H9 (cell line): ENCODE measurements at regions not wholly inside any gene's neighbourhood (a gene's known extent, or its start where the extent isn't known, plus 50 kb on each side); places are given as distances from the start of the nearest gene placed in this dataset.

ENCODE experiments used
- DNase-seq: peaks from one replicate; pipeline ENCODE4 v3.0.0-alpha.2; 2017
- H2AFZ ChIP-seq: one replicate; pipeline ENCODE4 v1.6.1; 2013; ENCODE audit warnings: mild to moderate bottlenecking, low read length, control low read depth, moderate library complexity
- H2AK5ac ChIP-seq: 2 replicates; pipeline ENCODE4 v1.6.1; 2013; ENCODE audit warnings: low read length, control low read depth, mixed read lengths; ENCODE audit not compliant: insufficient read length
- H2BK120ac ChIP-seq: one replicate; pipeline ENCODE4 v1.6.1; 2013; ENCODE audit warnings: low read depth, mild to moderate bottlenecking, low read length, control low read depth, inconsistent platforms; ENCODE audit not compliant: poor library complexity, severe bottlenecking
- H2BK12ac ChIP-seq: 2 replicates; pipeline ENCODE4 v1.6.1; 2013; ENCODE audit warnings: low read length, control low read depth, mixed read lengths, low read depth; ENCODE audit not compliant: insufficient read length
- H2BK15ac ChIP-seq: 2 replicates; pipeline ENCODE4 v1.6.1; 2013; ENCODE audit warnings: low read depth, low read length, control low read depth
- H2BK20ac ChIP-seq: one replicate; pipeline ENCODE4 v1.6.1; 2013; ENCODE audit warnings: low read depth, mild to moderate bottlenecking, low read length, control low read depth, inconsistent platforms; ENCODE audit not compliant: poor library complexity, severe bottlenecking
- H2BK5ac ChIP-seq: 2 replicates; pipeline ENCODE4 v1.6.1; 2013; ENCODE audit warnings: low read length, control low read depth, mixed read lengths; ENCODE audit not compliant: insufficient read length
- H3K14ac ChIP-seq: 2 replicates; pipeline ENCODE4 v1.6.1; 2013; ENCODE audit warnings: low read length, control low read depth; ENCODE audit not compliant: insufficient read depth
- H3K18ac ChIP-seq: 2 replicates; pipeline ENCODE4 v1.6.1; 2013; ENCODE audit warnings: low read depth, mild to moderate bottlenecking, mixed read lengths, low read length, control low read depth; ENCODE audit not compliant: insufficient read length
- H3K23ac ChIP-seq: 2 replicates; pipeline ENCODE4 v1.6.1; 2013; ENCODE audit warnings: low read length, control low read depth, mixed read lengths, low read depth; ENCODE audit not compliant: insufficient read length
- H3K23me2 ChIP-seq: 2 replicates; pipeline ENCODE4 v1.6.1; 2013; ENCODE audit warnings: low read depth, mild to moderate bottlenecking, mixed read lengths, low read length, control low read depth; ENCODE audit not compliant: insufficient read length, poor library complexity, severe bottlenecking
- H3K27ac ChIP-seq: 2 replicates; pipeline ENCODE4 v1.5.1; 2013; ENCODE audit warnings: low read length, control low read depth, mixed read lengths, low read depth; ENCODE audit not compliant: insufficient read length
- H3K27me3 ChIP-seq: 2 replicates; pipeline ENCODE4 v1.6.1; 2013; ENCODE audit warnings: low read length, control low read depth, inconsistent platforms; ENCODE audit not compliant: insufficient read depth
- H3K4ac ChIP-seq: 2 replicates; pipeline ENCODE4 v1.6.1; 2013; ENCODE audit warnings: low read depth, mild to moderate bottlenecking, control low read depth, inconsistent platforms, low read length, moderate library complexity
- H3K4me1 ChIP-seq: 2 replicates; pipeline ENCODE4 v1.6.1; 2013; ENCODE audit warnings: low read length, control low read depth, inconsistent platforms; ENCODE audit not compliant: insufficient read depth
- H3K4me2 ChIP-seq: 2 replicates; pipeline ENCODE4 v1.6.1; 2013; ENCODE audit warnings: low read length, control low read depth, mixed read lengths; ENCODE audit not compliant: insufficient read length, insufficient read depth
- H3K56ac ChIP-seq: 2 replicates; pipeline ENCODE4 v1.6.1; 2013; ENCODE audit warnings: low read depth, mild to moderate bottlenecking, mixed read lengths, low read length, control low read depth; ENCODE audit not compliant: insufficient read length
- H3K79me1 ChIP-seq: 2 replicates; pipeline ENCODE4 v1.6.1; 2013; ENCODE audit warnings: low read depth, mild to moderate bottlenecking, moderate library complexity, low read length, control low read depth, inconsistent platforms; ENCODE audit not compliant: insufficient read depth, poor library complexity, severe bottlenecking
- H3K79me2 ChIP-seq: 2 replicates; pipeline ENCODE4 v1.6.1; 2013; ENCODE audit warnings: low read length, control low read depth, inconsistent platforms; ENCODE audit not compliant: insufficient read depth
- H3K9ac ChIP-seq: 2 replicates; pipeline ENCODE4 v1.6.1; 2013; ENCODE audit warnings: low read length, control low read depth, mixed read lengths; ENCODE audit not compliant: insufficient read length; ENCODE audit errors: extremely low read depth
- H3K9me3 ChIP-seq: one replicate; pipeline ENCODE4 v1.6.1; 2013; ENCODE audit warnings: low read depth, low read length, inconsistent platforms; ENCODE audit not compliant: control insufficient read depth
- H3T11ph ChIP-seq: one replicate; pipeline ENCODE4 v1.6.1; 2013; ENCODE audit warnings: mild to moderate bottlenecking, low read length, control low read depth, inconsistent platforms
- H4K20me1 ChIP-seq: one replicate; pipeline ENCODE4 v1.6.1; 2013; ENCODE audit not compliant: control insufficient read depth, insufficient read length, insufficient read depth
- H4K5ac ChIP-seq: 2 replicates; pipeline ENCODE4 v1.6.1; 2013; ENCODE audit warnings: low read depth, mild to moderate bottlenecking, mixed read lengths, low read length, control low read depth; ENCODE audit not compliant: insufficient read length
- H4K8ac ChIP-seq: replicated peaks from 2 replicates; pipeline ENCODE4 v1.6.1; 2013; ENCODE audit warnings: low read length, control low read depth, mixed read lengths, low read depth; ENCODE audit not compliant: insufficient read length
- H4K91ac ChIP-seq: 2 replicates; pipeline ENCODE4 v1.6.1; 2013; ENCODE audit warnings: low read depth, mild to moderate bottlenecking, moderate library complexity, mixed read lengths, low read length, control low read depth; ENCODE audit not compliant: insufficient read length
- H3K27ac Mint-ChIP-seq, 3 experiments: 2 replicates in 2 of 3; 3 replicates in 1 of 3; pipeline ENCODE4 v1.8.0; 2020 to 2021; ENCODE audit warnings: mixed read lengths in 3 of 3, mild to moderate bottlenecking in 1 of 3, moderate library complexity in 1 of 3
- H3K27me3 Mint-ChIP-seq: 2 replicates; pipeline ENCODE4 v1.8.0; 2021; ENCODE audit warnings: low read depth, mild to moderate bottlenecking, moderate library complexity, mixed read lengths
- H3K36me3 Mint-ChIP-seq, 3 experiments: 2 replicates in 2 of 3; 3 replicates in 1 of 3; pipeline ENCODE4 v1.8.0; 2020 to 2021; ENCODE audit warnings: low read depth in 3 of 3, mixed read lengths in 3 of 3; ENCODE audit not compliant: insufficient read depth in 1 of 3
- H3K4me1 Mint-ChIP-seq, 2 experiments: 2 replicates each; pipeline ENCODE4 v1.8.0; 2020; ENCODE audit warnings: mixed read lengths in 2 of 2
- H3K4me3 Mint-ChIP-seq, 2 experiments: 2 replicates in 1 of 2; 3 replicates in 1 of 2; pipeline ENCODE4 v1.8.0; 2020 to 2021; ENCODE audit warnings: mild to moderate bottlenecking in 2 of 2, mixed read lengths in 2 of 2, moderate library complexity in 1 of 2
- H3K9me3 Mint-ChIP-seq, 2 experiments: 2 replicates in 1 of 2; 3 replicates in 1 of 2; pipeline ENCODE4 v1.8.0; 2020; ENCODE audit warnings: mild to moderate bottlenecking in 2 of 2, mixed read lengths in 2 of 2, moderate library complexity in 1 of 2
- CTCF ChIP-seq: fragments of 200-600 bp; sonication (generic); conservative IDR thresholded peaks from 3 replicates; pipeline ENCODE4 v1.8.0; 2021; ENCODE audit warnings: antibody characterized with exemption, mild to moderate bottlenecking
- WGBS: extraction: QIAGEN DNeasy Blood & Tissue Kit; methylation state at CpG from one replicate; pipeline ENCODE4 v1.1.7; 2013; ENCODE audit warnings: missing lambda C conversion rate, low lambda C conversion rate, mixed read lengths; ENCODE audit not compliant: insufficient read length; ENCODE audit errors: extremely low coverage; 5-methylcytosine and 5-hydroxymethylcytosine counted together

GRCh38 chr5:152218694-152219093 lies 186.4 kb downstream of the NMUR2 start:
- H3K36me3 Mint-ChIP-seq: no peaks in the 10 kb centered on the region
- H3K4me1 Mint-ChIP-seq: no peaks in the 10 kb centered on the region
- no peak overlapping the region for H3K4me3 Mint-ChIP-seq
- Histone ChIP-seq H3K4me1 (no peaks in the 10 kb centered on the region), H3K27me3 (no peaks in the 10 kb centered on the region), H4K20me1 (no peaks in the 10 kb centered on the region), H2BK20ac (no peak overlapping the region), H3K79me2 (no peaks in the 10 kb centered on the region), H3K27ac (no peak overlapping the region), H2BK12ac (no peak overlapping the region), H3K9ac (no peak overlapping the region), H3K4ac (no peak overlapping the region), H3K79me1 (no peaks in the 10 kb centered on the region), H2BK5ac (no peak overlapping the region), H3K4me2 (no peak overlapping the region), H3K23me2 (no peaks in the 10 kb centered on the region), H4K91ac (no peak overlapping the region), H4K8ac (no peak overlapping the region), H3K56ac (no peak overlapping the region), H3K14ac (no peak overlapping the region), H3T11ph (no peak overlapping the region), H2BK120ac (no peak overlapping the region), H2AK5ac (no peak overlapping the region), H3K18ac (no peak overlapping the region), H4K5ac (no peak overlapping the region), H3K23ac (no peak overlapping the region), H2BK15ac (no peak overlapping the region), H2AFZ (no peak overlapping the region), H3K9me3 (peaks cover under 1% of the 10 kb centered on the region)
- no peak overlapping the region for H3K27ac Mint-ChIP-seq
- no peak for TF ChIP-seq CTCF
- H3K9me3 Mint-ChIP-seq: no peaks in the 10 kb centered on the region
- WGBS: no CpG with 5 or more reads among the region's 3 CpGs
- H3K27me3 Mint-ChIP-seq: peaks cover 4% of the 10 kb centered on the region; the same call in 1 of the 2 replicates
- no peak for DNase-seq
